Parathyroid adenoma (tissue), 2 donors: ENCODE measurements at regions not wholly inside any gene's neighbourhood (a gene's known extent, or its start where the extent isn't known, plus 50 kb on each side); places are given as distances from the start of the nearest gene placed in this dataset.

Source experiments
- H2AFZ ChIP-seq: fragments of 300-600 bp; sonication (generic); one replicate; pipeline ENCODE4 v1.7.0; 2017; ENCODE audit warnings: antibody characterized with exemption, mild to moderate bottlenecking
- H3K27ac ChIP-seq: fragments of 300-600 bp; sonication (generic); one replicate; pipeline ENCODE4 v1.7.0; 2017
- H3K27me3 ChIP-seq: fragments of 300-600 bp; sonication (generic); one replicate; pipeline ENCODE4 v1.7.0; 2017; ENCODE audit warnings: low read length; ENCODE audit not compliant: control insufficient read depth, insufficient read depth
- H3K36me3 ChIP-seq: fragments of 300-600 bp; sonication (generic); one replicate; pipeline ENCODE4 v1.7.0; 2017; ENCODE audit warnings: low read length; ENCODE audit not compliant: control insufficient read depth, insufficient read depth
- H3K4me1 ChIP-seq: fragments of 300-600 bp; sonication (generic); one replicate; pipeline ENCODE4 v1.7.0; 2017; ENCODE audit warnings: control low read depth
- H3K4me2 ChIP-seq: fragments of 300-600 bp; sonication (generic); one replicate; pipeline ENCODE4 v1.7.0; 2017; ENCODE audit warnings: low read length
- H3K4me3 ChIP-seq: fragments of 300-600 bp; sonication (generic); one replicate; pipeline ENCODE4 v1.7.0; 2017; ENCODE audit warnings: low read depth, low read length
- H3K79me2 ChIP-seq: fragments of 300-600 bp; sonication (generic); one replicate; pipeline ENCODE4 v1.7.0; 2017; ENCODE audit warnings: control low read depth
- H3K9ac ChIP-seq: fragments of 300-600 bp; sonication (generic); one replicate; pipeline ENCODE4 v1.7.0; 2017; ENCODE audit warnings: mild to moderate bottlenecking
- H3K9me3 ChIP-seq: fragments of 300-600 bp; sonication (generic); one replicate; pipeline ENCODE4 v1.7.0; 2017; ENCODE audit warnings: low read length; ENCODE audit not compliant: control insufficient read depth
- CTCF ChIP-seq: fragments of 300-600 bp; sonication (generic); IDR thresholded peaks from one replicate; pipeline ENCODE4 v1.7.0; 2017; ENCODE audit warnings: antibody characterized with exemption, mild to moderate bottlenecking
- donor health status: primary hyperparathyroidism.

- no peak overlapping the region for H2AFZ ChIP-seq
- H3K9me3 ChIP-seq, result no peaks in the 10 kb centered on the region
- TF ChIP-seq CTCF, result no peak
- no peaks in the 10 kb centered on the region for H3K79me2 ChIP-seq
- H3K4me2 ChIP-seq, result no peak overlapping the region
- H3K36me3 ChIP-seq, result no peaks in the 10 kb centered on the region
- H3K27ac ChIP-seq, result no peak overlapping the region
- no peak overlapping the region for H3K9ac ChIP-seq
- no peaks in the 10 kb centered on the region for H3K27me3 ChIP-seq
- H3K4me3 ChIP-seq, result no peak overlapping the region
- no peaks in the 10 kb centered on the region for H3K4me1 ChIP-seq
These were observed 171.7 kb downstream of the NHLRC3 start for GRCh38 chr13:39209731-39210531.

- TF ChIP-seq CTCF, result no peak
- Histone ChIP-seq H3K4me1 (no peaks in the 10 kb centered on the region), H3K9me3 (no peaks in the 10 kb centered on the region), H3K4me3 (no peak overlapping the region), H3K27ac (no peak overlapping the region), H2AFZ (no peak overlapping the region), H3K79me2 (no peaks in the 10 kb centered on the region), H3K27me3 (no peaks in the 10 kb centered on the region), H3K36me3 (no peaks in the 10 kb centered on the region), H3K4me2 (no peak overlapping the region), H3K9ac (no peak overlapping the region)
These were observed 172.8 kb downstream of the NHLRC3 start for GRCh38 chr13:39210961-39211534.

- H3K79me2 ChIP-seq, result no peaks in the 10 kb centered on the region
- no peak overlapping the region for H3K4me2 ChIP-seq
- no peaks in the 10 kb centered on the region for H3K9me3 ChIP-seq
- no peaks in the 10 kb centered on the region for H3K36me3 ChIP-seq
- no peak overlapping the region for H3K27ac ChIP-seq
- no peak overlapping the region for H3K9ac ChIP-seq
- no peaks in the 10 kb centered on the region for H3K27me3 ChIP-seq
- TF ChIP-seq CTCF, result no peak
- H3K4me1 ChIP-seq, result no peaks in the 10 kb centered on the region
- H3K4me3 ChIP-seq, result no peak overlapping the region
- no peak overlapping the region for H2AFZ ChIP-seq
These were observed 177.7 kb downstream of the NHLRC3 start for GRCh38 chr13:39215971-39216370.

- H2AFZ ChIP-seq, result no peak overlapping the region
- H3K9me3 ChIP-seq, result no peaks in the 10 kb centered on the region
- H3K9ac ChIP-seq, result no peak overlapping the region
- no peaks in the 10 kb centered on the region for H3K4me1 ChIP-seq
- no peak overlapping the region for H3K27ac ChIP-seq
- no peaks in the 10 kb centered on the region for H3K27me3 ChIP-seq
- H3K4me3 ChIP-seq, result no peak overlapping the region
- H3K4me2 ChIP-seq, result no peak overlapping the region
- no peaks in the 10 kb centered on the region for H3K36me3 ChIP-seq
- H3K79me2 ChIP-seq, result no peaks in the 10 kb centered on the region
- no peak for TF ChIP-seq CTCF
These were observed 179.2 kb downstream of the NHLRC3 start for GRCh38 chr13:39217471-39217870.
